B cell (primary cell): ENCODE measurements at regions not wholly inside any gene's neighbourhood (a gene's known extent, or its start where the extent isn't known, plus 50 kb on each side); places are given as distances from the start of the nearest gene placed in this dataset.

ENCODE experiments used
- CTCF ChIP-seq: fragments of 200-600 bp; IDR thresholded peaks from one replicate; pipeline ENCODE4 v1.8.0; 2022; ENCODE audit warnings: antibody characterized with exemption, mild to moderate bottlenecking
- EZH2 ChIP-seq: IDR thresholded peaks from 2 replicates; pipeline ENCODE4 v1.6.1; 2012; ENCODE audit warnings: borderline replicate concordance, low read depth, mild to moderate bottlenecking, moderate library complexity, low read length; ENCODE audit not compliant: insufficient read depth, poor library complexity, severe bottlenecking

- TF ChIP-seq CTCF = no peak
- no peak for TF ChIP-seq EZH2
Measured at GRCh38 chr3:117637666-117638065, 928.1 kb downstream of the TUSC7 start.
